AG09319 (cell line): ENCODE measurements at regions not wholly inside any gene's neighbourhood (a gene's known extent, or its start where the extent isn't known, plus 50 kb on each side); places are given as distances from the start of the nearest gene placed in this dataset.
"Not testable (repeated sequence)": the region's sequence is repeated elsewhere in the genome, so short reads cannot be mapped to it uniquely, and the experiment has no call there.

Experiments
- DNase-seq: peaks from one replicate; pipeline ENCODE4 v3.0.0-alpha.2; 2010; ENCODE audit warnings: low read depth; ENCODE audit errors: extremely low read depth
- CTCF ChIP-seq: IDR thresholded peaks from 2 replicates; pipeline ENCODE4 v1.5.1; 2011; ENCODE audit warnings: low read depth, mild to moderate bottlenecking, inconsistent platforms, low read length, moderate library complexity

- TF ChIP-seq CTCF = no peak
- DNase-seq = no peak
Measured at GRCh38 chr11:119578521-119579191, 150.3 kb downstream of the NECTIN1 start.

GRCh38 chr11:119573858-119574257, 150.9 kb upstream of the THY1 start:
- no peak for TF ChIP-seq CTCF
- DNase-seq = no peak

- TF ChIP-seq CTCF = no peak
- DNase-seq = no peak
Measured at GRCh38 chr11:119572481-119573424, 149.8 kb upstream of the THY1 start.

GRCh38 chr11:119571311-119571710, 148.3 kb upstream of the THY1 start:
- DNase-seq = no peak
- TF ChIP-seq CTCF = no peak

GRCh38 chr11:119567688-119568582, 145.0 kb upstream of the THY1 start:
- peak; percentile 86 for DNase-seq
- TF ChIP-seq CTCF = no peak

GRCh38 chr11:119566319-119566718, 143.3 kb upstream of the THY1 start:
- DNase-seq = no peak
- no peak for TF ChIP-seq CTCF

- DNase-seq = not testable (repeated sequence)
Measured at GRCh38 chr11:119565693-119566092, 142.7 kb upstream of the THY1 start.
